Fibroblast of lung (primary cell): ENCODE measurements at regions not wholly inside any gene's neighbourhood (a gene's known extent, or its start where the extent isn't known, plus 50 kb on each side); places are given as distances from the start of the nearest gene placed in this dataset.

Source experiments
- DNase-seq, 2 donors: peaks; one replicate each; pipeline versions ENCODE4 v3.0.0 to v3.0.0-alpha.2; 2010; ENCODE audit warnings: low read depth in 2 of 2
- H2AFZ ChIP-seq: 2 replicates; pipeline ENCODE4 v1.5.1; 2012; ENCODE audit warnings: low read length, control low read depth, inconsistent platforms
- H3K27ac ChIP-seq: 2 replicates; pipeline ENCODE4 v1.5.1; 2011; ENCODE audit warnings: low read length, control low read depth; ENCODE audit not compliant: insufficient read depth
- H3K27me3 ChIP-seq: 2 replicates; pipeline ENCODE4 v1.5.1; 2011; ENCODE audit warnings: mild to moderate bottlenecking, low read length; ENCODE audit not compliant: control insufficient read depth, insufficient read depth
- H3K36me3 ChIP-seq: 2 replicates; pipeline ENCODE4 v1.5.1; 2011; ENCODE audit warnings: low read length; ENCODE audit not compliant: control insufficient read depth, insufficient read depth
- H3K4me1 ChIP-seq: 2 replicates; pipeline ENCODE4 v1.5.1; 2011; ENCODE audit warnings: low read length; ENCODE audit not compliant: control insufficient read depth, insufficient read depth; ENCODE audit errors: extremely low read depth
- H3K4me2 ChIP-seq: 2 replicates; pipeline ENCODE4 v1.5.1; 2011; ENCODE audit warnings: low read length, control low read depth; ENCODE audit not compliant: insufficient read depth; ENCODE audit errors: extremely low read depth
- H3K4me3 ChIP-seq, 4 experiments: fragments of 200-600 bp in 1 of 4; sonication (generic) in 1 of 4; replicated peaks in 1 of 4; 2 replicates each; pipeline ENCODE4 v1.5.1; 2011 to 2016; ENCODE audit warnings: low read length in 4 of 4, low read depth in 3 of 4, mild to moderate bottlenecking in 3 of 4, control low read depth in 2 of 4, inconsistent platforms in 1 of 4, mixed read lengths in 1 of 4; ENCODE audit not compliant: insufficient read depth in 1 of 4; ENCODE audit errors: control extremely low read depth in 1 of 4
- H3K79me2 ChIP-seq: 2 replicates; pipeline ENCODE4 v1.5.1; 2012; ENCODE audit warnings: mild to moderate bottlenecking, low read length, inconsistent platforms; ENCODE audit not compliant: control insufficient read depth, insufficient read depth
- H3K9ac ChIP-seq: 2 replicates; pipeline ENCODE4 v1.5.1; 2011; ENCODE audit warnings: mild to moderate bottlenecking, low read length, control low read depth; ENCODE audit not compliant: insufficient read depth
- H3K9me3 ChIP-seq: 2 replicates; pipeline ENCODE4 v1.5.1; 2012; ENCODE audit warnings: low read depth, low read length; ENCODE audit not compliant: control insufficient read depth, insufficient read depth
- H4K20me1 ChIP-seq: 2 replicates; pipeline ENCODE4 v1.5.1; 2011; ENCODE audit warnings: low read length; ENCODE audit not compliant: control insufficient read depth, insufficient read depth; ENCODE audit errors: extremely low read depth
- EZH2 ChIP-seq: IDR thresholded peaks from 2 replicates; pipeline ENCODE4 v1.5.1; 2012; ENCODE audit warnings: low read length, control low read depth, mild to moderate bottlenecking; ENCODE audit errors: missing control alignments
- TF ChIP-seq, protein P1 (sequence below), 2 donors: IDR thresholded peaks in 1 of 2; conservative IDR thresholded peaks in 1 of 2; 1 replicate in 1 of 2; 2 replicates in 1 of 2; pipeline ENCODE4 v1.5.1; 2011 to 2012; ENCODE audit warnings: low read length in 2 of 2, control low read depth in 1 of 2, inconsistent platforms in 1 of 2, low read depth in 1 of 2, mild to moderate bottlenecking in 1 of 2

- TF ChIP-seq EZH2: no peak
- TF ChIP-seq, protein P1, sequence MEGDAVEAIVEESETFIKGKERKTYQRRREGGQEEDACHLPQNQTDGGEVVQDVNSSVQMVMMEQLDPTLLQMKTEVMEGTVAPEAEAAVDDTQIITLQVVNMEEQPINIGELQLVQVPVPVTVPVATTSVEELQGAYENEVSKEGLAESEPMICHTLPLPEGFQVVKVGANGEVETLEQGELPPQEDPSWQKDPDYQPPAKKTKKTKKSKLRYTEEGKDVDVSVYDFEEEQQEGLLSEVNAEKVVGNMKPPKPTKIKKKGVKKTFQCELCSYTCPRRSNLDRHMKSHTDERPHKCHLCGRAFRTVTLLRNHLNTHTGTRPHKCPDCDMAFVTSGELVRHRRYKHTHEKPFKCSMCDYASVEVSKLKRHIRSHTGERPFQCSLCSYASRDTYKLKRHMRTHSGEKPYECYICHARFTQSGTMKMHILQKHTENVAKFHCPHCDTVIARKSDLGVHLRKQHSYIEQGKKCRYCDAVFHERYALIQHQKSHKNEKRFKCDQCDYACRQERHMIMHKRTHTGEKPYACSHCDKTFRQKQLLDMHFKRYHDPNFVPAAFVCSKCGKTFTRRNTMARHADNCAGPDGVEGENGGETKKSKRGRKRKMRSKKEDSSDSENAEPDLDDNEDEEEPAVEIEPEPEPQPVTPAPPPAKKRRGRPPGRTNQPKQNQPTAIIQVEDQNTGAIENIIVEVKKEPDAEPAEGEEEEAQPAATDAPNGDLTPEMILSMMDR (conservative IDR thresholded peaks at IDR 0.05 in 1 of 2, IDR thresholded peaks at IDR 0.05 in 1 of 2; ENCODE audit: low read depth in 1 of 2, low read length in 2 of 2): no peak
- H3K4me3 ChIP-seq: no peak overlapping the region
- no peaks in the 10 kb centered on the region for H3K27me3 ChIP-seq
- no peak overlapping the region for H3K4me2 ChIP-seq
- no peaks in the 10 kb centered on the region for H3K79me2 ChIP-seq
- H3K4me1 ChIP-seq: no peaks in the 10 kb centered on the region
- H3K36me3 ChIP-seq: no peaks in the 10 kb centered on the region
- no peak overlapping the region for H3K9ac ChIP-seq
- no peak overlapping the region for H2AFZ ChIP-seq
- no peaks in the 10 kb centered on the region for H4K20me1 ChIP-seq
- no peak for DNase-seq
- H3K9me3 ChIP-seq: no peaks in the 10 kb centered on the region
- H3K27ac ChIP-seq: no peak overlapping the region
Observed at GRCh38 chr1:4265836-4266235, 365.8 kb upstream of the C1orf174 start.

- no peak overlapping the region for H3K27ac ChIP-seq
- no peak overlapping the region for H2AFZ ChIP-seq
- H3K36me3 ChIP-seq: no peaks in the 10 kb centered on the region
- TF ChIP-seq, protein P1 (conservative IDR thresholded peaks at IDR 0.05 in 1 of 2, IDR thresholded peaks at IDR 0.05 in 1 of 2; ENCODE audit: low read depth in 1 of 2, low read length in 2 of 2): no peak
- TF ChIP-seq EZH2: no peak
- H4K20me1 ChIP-seq: no peaks in the 10 kb centered on the region
- H3K9ac ChIP-seq: no peak overlapping the region
- no peak overlapping the region for H3K4me2 ChIP-seq
- no peak for DNase-seq
- no peak overlapping the region for H3K4me3 ChIP-seq
- no peaks in the 10 kb centered on the region for H3K9me3 ChIP-seq
- H3K79me2 ChIP-seq: no peaks in the 10 kb centered on the region
- H3K4me1 ChIP-seq: no peaks in the 10 kb centered on the region
- H3K27me3 ChIP-seq: no peaks in the 10 kb centered on the region
Observed at GRCh38 chr1:4267381-4268261, 367.5 kb upstream of the C1orf174 start.

DNA sequence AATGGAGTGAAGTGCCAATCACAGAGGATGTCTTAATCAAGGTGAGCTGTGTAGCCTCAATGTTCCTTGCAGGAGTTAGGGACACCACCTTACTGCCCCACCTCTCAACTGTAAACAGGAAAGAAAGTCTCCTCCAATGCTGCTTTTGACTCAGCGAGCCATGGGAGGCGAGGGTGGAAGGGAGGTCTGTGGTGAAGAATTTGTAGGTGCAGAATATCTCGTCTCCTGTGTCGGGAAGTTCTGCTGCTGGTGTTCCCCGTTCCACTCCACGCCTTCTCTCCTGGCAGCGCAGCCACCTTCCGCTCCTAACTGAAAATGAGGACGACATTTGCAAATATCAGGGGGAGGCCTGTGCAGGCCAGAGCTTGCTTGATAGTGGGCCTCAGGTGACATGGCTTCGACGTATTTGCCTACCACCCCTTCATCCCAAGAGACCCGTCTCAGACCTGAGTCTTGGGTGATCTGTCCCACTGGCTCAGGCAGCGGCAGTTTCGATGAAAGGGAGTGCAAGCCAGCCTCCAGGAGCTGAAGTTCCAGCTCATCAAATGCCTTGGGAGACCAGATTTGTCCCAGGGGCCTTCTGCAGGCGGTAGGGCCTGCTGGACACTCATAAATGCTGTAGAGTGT lies 368.3 kb upstream of the C1orf174 start:
- Histone ChIP-seq H3K27ac (no peak overlapping the region), H3K27me3 (no peaks in the 10 kb centered on the region), H3K9me3 (no peaks in the 10 kb centered on the region), H3K4me2 (no peak overlapping the region), H3K79me2 (no peaks in the 10 kb centered on the region), H3K4me3 (no peak overlapping the region), H2AFZ (no peak overlapping the region), H3K4me1 (no peaks in the 10 kb centered on the region), H4K20me1 (no peaks in the 10 kb centered on the region), H3K36me3 (no peaks in the 10 kb centered on the region), H3K9ac (no peak overlapping the region)
- DNase-seq: no peak
- TF ChIP-seq EZH2: no peak
- TF ChIP-seq, protein P1 (conservative IDR thresholded peaks at IDR 0.05 in 1 of 2, IDR thresholded peaks at IDR 0.05 in 1 of 2; ENCODE audit: low read depth in 1 of 2, low read length in 2 of 2): no peak
